WI38 (cell line): ENCODE measurements at regions not wholly inside any gene's neighbourhood (a gene's known extent, or its start where the extent isn't known, plus 50 kb on each side); places are given as distances from the start of the nearest gene placed in this dataset.

ENCODE experiments used
- H3K4me3 ChIP-seq: 2 replicates; pipeline ENCODE4 v1.5.1; 2011; ENCODE audit warnings: low read depth, mild to moderate bottlenecking, control low read depth, low read length
- CTCF ChIP-seq: IDR thresholded peaks from 2 replicates; pipeline ENCODE4 v1.5.1; 2012; ENCODE audit warnings: low read depth, mild to moderate bottlenecking, control low read depth, low read length

GRCh38 chr20:58064411-58065010 lies 163.9 kb downstream of the ANKRD60 start:
- no peak overlapping the region for H3K4me3 ChIP-seq
- no peak for TF ChIP-seq CTCF

- H3K4me3 ChIP-seq, result no peak overlapping the region
- no peak for TF ChIP-seq CTCF
These were observed 169.3 kb downstream of the ANKRD60 start for GRCh38 chr20:58059260-58059544.

- H3K4me3 ChIP-seq, result no peak overlapping the region
- TF ChIP-seq CTCF, result no peak
These were observed 169.8 kb downstream of the ANKRD60 start for GRCh38 chr20:58058421-58059259.

- TF ChIP-seq CTCF, result no peak
- no peak overlapping the region for H3K4me3 ChIP-seq
These were observed 171.3 kb downstream of the ANKRD60 start for GRCh38 chr20:58056921-58057686.

GRCh38 chr20:58056021-58056591 lies 172.3 kb downstream of the ANKRD60 start:
- no peak for TF ChIP-seq CTCF
- no peak overlapping the region for H3K4me3 ChIP-seq

GRCh38 chr20:58054780-58055373 lies 173.6 kb downstream of the ANKRD60 start:
- H3K4me3 ChIP-seq, result no peak overlapping the region
- no peak for TF ChIP-seq CTCF
